GM18519 (cell line): ENCODE measurements at regions not wholly inside any gene's neighbourhood (a gene's known extent, or its start where the extent isn't known, plus 50 kb on each side); places are given as distances from the start of the nearest gene placed in this dataset.
"Not testable (repeated sequence)": the region's sequence is repeated elsewhere in the genome, so short reads cannot be mapped to it uniquely, and the experiment has no call there.

Experiments
- ATAC-seq: cut with Tn5 transposase; IDR thresholded peaks from one replicate; pipeline ENCODE4 v1.9.1; 2021; ENCODE audit warnings: mild to moderate bottlenecking, moderate library complexity; ENCODE audit not compliant: unreplicated experiment, low FRiP score

DNA sequence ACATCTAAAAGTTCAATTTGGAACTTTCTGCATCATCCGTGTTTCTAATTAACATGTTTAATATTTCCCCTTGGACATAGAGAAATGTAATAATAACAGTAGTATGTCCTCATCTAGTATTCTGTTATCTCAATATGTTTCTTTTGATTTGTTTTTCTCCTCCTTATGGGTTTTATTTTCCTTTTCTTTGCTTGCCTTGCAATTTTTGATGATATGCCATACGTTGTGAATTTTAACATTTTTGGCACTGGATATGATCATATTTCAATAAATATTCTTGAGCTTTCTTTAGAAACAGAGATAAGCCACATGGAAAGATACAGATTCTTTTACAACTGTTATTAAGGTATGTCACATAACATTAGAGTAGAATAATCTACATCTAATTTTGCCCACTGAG, 1316.2 kb downstream of the CDH8 start:
- no peak for ATAC-seq

DNA sequence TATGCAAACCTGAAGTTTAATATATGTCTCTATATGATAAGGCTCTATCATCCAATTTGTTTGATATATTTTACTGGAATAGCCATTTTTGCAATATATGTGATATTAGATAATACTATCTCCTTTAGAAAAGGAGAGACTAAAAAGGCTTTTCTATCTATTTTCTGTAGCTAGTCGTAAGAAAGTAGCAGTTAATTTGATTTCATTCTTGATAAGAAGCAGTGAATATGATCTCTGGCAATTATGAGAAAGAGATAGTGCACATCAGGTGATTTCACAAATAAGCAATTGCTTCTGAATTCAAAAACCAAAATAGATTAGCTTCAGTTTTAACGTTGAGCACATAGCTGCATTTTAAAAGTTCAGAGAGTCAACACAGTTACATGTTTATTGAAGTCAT, 1318.4 kb downstream of the CDH8 start:
- no peak for ATAC-seq

DNA sequence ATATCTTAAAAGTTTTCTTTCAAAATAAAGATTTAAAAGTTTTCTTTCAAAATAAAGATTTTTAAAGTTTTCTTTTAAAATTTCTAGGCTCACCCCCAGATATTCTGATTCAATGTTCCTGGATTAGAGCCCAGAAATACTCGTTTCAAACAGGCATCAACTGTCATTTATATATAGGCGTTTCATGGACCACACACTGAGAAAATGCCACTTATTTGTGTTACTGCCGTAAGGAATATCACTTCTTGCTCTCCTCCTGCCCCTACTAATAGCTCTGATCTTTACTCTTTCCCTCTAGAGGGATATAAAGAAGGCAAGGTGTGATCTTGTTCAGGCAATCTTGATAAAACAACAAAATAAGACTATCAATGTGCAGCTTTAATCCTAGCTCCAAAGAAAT, 1324.1 kb downstream of the CDH8 start:
- ATAC-seq, result no peak

DNA sequence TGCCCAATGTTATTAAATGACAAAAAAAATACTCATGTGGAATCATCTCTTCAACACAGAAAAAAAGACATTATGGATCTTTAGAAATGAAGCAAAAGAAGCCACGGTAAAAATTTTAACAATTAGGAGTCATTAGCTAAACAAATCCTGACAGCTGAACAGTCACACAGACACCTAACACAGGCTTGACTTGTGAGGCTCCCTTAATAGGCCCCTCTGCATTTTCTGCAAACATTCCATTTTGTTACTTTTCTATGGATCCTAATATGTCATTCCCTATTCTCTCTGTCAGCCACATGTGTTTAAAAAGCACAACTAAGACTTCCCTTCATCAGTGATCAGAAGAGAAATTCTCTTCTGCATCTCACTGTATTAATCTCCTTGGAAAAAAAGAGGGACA, 1331.5 kb downstream of the CDH8 start:
- ATAC-seq, result no peak

DNA sequence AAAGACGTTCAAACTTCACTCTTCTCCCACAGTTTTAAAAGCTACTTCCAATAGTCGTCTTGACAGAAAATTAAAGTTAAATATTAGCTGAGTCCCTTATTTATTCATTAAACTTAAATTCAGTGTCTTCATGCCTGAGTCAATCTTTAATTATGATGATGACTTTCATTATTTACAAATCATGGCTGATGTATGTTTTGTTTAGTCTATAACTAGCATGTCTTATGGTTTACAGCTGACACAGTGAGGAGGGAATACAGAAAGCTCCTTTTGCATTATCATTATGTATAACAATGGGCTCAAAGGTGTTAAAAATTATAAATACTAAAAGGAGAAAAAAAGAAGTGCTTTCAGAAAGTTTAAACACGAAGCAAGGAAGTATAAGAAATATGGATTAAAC, 1333.1 kb downstream of the CDH8 start:
- ATAC-seq, result no peak

DNA sequence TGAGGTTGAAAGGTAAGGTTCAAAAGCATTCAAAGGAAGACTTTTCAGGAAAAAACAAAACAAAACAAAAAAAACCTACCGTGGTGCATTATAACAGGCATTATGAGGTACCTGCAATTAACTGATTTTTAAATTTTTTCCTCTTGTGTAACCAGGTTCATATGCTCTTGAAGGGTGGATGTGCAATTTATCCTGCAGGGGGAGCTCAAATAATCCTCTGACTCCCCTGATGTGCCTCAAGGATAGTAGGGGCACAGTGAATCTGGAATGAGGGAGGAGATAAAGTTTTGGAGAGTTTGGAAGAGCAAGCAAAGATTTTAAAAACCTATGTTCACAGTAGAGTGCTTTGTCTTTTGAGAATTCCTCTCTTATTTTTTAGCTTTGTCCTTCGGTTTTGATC, 1349.4 kb downstream of the CDH8 start:
- no peak for ATAC-seq

- no peak for ATAC-seq
These were observed 1352.2 kb downstream of the CDH8 start for GRCh38 chr16:60684002-60684401.

DNA sequence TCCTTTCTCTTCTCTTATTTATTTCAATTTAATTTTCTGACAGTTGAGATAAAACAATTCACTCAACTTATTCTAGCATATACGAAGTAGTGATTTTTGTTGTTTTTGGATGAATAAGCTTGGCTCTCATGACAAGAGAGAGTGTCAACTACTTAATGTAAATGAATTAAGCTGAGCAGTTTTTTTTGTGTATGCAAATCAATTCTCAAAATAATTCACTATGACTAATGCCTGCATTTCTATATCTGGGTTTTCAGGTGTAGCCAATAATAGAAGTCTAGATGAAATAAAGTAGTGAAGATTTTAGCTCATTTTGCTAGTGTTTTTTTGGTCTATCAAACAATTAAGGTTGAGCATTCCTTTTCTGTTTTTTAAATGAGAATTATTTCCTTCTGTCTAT, 1354.0 kb downstream of the CDH8 start:
- ATAC-seq, result no peak

DNA sequence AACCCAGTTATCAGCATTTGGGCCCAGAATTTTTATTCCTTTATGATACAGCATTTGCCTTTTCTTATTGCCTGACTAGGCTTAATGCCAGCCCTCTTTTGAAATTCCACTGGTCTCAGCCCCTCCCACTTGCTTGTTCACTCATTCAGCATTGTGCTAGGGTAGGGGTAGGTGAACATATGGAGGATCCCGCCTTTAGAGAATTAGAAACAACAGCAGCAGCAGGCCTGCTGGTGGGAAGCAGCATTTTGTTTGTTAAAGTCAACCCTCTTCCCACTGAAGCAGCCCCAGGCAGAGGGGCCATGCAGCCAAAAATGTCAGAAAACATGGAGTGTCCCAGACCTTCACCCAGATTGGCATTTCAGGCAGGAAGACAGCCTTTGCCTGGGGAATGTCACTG, 1355.2 kb downstream of the CDH8 start:
- ATAC-seq, result no peak

DNA sequence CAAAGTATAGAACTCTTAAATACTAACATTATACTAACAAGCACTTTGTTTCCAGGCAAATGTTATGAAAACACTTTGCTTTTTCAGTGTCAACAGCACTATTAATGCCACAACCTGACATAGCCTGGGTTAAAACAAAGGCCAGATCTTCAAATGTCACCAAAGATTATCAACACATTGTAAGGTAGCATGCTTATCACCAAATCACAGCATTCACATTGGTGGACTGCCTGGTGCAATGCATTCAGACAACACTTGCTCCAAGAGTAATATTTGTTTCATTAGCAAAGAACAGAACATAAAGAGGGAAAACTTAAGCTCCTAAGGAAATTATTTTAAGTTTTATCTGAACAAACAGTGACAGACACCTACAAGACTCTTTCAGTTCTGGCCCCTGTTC, 1361.2 kb downstream of the CDH8 start:
- ATAC-seq, result no peak

DNA sequence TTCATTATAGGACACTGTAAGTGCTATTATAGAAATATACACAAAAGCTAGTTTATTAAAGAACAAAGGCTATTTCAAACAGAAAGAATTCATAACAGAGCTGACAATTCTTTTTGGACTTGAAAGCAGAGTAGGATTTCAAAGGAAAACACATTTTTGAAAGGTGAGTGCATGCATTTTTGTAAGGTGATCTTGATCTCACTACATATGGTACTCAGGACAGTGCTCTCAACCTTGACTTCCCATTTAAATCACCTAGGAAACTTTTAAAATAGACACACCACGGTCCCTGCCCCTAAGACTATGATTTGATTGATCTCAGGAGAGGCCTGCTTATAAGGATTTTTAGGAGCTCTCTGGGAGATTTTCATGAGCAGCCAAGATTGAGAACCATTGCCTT, 1362.0 kb downstream of the CDH8 start:
- no peak for ATAC-seq

DNA sequence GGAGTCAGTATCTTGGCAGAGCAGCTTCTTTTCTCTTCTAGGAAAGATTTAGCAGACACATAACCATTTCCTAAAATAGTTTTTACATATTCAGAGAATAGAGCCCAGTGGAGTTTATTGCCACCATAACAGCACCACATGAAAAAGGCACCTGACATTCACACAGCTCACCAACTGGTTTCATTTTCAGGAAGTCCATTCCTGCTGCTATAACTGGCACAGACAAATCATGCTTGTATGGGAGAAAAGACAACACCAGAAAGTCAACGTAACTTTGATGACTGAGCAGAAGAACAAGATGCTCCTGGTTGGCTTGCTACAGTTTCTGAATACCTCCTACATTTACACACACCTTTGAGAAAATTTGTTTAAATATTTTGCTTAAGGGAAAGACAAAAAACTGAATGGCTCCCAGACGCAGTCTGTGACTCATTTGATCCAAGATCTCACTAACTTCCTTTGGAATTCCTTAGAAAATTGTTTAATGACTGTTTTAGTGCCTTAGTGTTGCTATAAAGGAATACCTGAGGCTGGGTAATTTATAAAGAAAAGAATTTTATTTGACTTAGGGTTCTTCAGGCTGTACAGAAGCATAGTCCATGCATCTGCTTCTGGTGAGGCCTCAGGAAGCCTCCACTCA, 1380.6 kb downstream of the CDH8 start:
- no peak for ATAC-seq

GRCh38 chr16:60651346-60651745, 1384.9 kb downstream of the CDH8 start:
- no peak for ATAC-seq

DNA sequence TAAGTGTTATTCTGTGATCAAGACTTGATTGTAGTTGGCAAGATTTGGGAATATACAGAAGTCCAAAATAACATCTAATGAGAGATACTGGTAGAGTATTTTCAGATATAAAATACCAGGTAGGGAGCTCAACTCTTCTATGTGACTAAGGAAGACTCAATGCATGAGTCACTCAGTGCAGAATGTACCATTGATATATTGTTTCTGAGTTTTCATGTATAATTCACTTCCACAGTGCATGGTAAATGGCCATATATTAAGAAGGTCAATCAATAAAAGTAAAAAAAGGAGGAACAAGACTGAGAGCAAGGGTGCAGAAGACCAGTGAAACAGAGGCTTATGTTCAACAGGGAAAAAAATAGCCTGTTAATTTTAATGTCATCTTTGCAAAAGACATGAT, 1387.9 kb downstream of the CDH8 start:
- ATAC-seq, result no peak

DNA sequence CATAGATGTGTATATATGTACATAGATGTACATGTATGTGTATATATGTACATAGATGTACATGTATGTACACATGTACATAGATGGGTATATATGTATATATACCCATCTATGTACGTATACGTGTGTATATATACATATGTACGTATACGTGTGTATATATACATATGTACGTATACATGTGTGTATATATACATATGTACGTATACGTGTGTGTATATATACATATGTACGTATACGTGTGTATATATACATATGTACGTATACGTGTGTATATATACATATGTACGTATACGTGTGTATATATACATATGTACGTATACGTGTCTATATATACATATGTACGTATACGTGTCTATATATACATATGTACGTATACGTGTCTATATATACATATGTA, 1388.8 kb downstream of the CDH8 start:
- not testable (repeated sequence) for ATAC-seq

GRCh38 chr16:60646631-60647030, 1389.6 kb downstream of the CDH8 start:
- no peak for ATAC-seq

DNA sequence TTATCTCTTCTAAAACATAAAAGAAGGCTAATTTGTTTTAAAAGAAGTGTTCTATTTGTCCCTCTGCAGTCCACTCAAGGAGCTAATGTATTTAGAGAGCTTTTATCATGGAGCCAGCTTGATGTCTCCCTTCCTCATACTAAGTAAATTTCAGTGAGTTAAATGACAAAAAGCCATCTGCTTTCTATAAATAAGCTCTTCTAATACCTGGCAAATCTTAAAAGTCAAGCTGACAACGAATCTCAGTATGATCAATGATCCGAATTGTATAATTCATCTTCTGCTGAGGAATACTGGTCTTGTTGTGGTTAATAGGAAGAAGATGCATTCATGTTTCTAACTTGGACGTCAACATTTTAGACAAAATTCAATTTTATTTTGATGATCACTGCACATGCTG, 1390.7 kb downstream of the CDH8 start:
- no peak for ATAC-seq

GRCh38 chr16:60642956-60643355, 1393.3 kb downstream of the CDH8 start:
- no peak for ATAC-seq

DNA sequence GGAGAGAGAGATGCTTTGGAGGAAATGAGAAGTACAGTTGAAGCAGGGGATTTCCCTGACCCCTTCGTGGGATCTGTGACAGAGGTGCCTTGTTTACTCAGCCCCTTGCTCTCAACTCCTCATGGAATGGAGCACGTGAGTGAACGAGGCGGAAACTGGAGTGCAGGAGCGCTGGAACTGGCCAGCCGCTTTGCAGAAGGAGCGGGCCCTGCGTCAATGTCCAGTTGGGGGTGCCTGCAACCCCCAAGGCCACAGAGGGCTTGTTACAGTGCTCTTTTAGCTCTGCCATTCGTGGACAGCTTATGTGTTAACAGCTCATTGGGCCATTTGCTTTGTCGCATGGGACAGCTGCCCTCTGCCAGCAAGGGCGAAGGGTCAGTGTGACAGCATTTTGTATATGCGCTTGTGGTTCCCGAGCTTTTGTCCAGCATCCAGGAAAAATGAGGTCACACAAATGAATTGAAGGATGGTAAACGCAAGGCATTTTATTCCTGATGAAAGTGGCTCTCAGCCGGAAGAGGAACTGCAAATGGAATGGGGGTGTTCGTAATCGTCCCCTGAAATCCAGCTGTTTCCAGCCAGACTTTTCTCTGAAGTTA, 1395.1 kb downstream of the CDH8 start:
- ATAC-seq, result no peak

DNA sequence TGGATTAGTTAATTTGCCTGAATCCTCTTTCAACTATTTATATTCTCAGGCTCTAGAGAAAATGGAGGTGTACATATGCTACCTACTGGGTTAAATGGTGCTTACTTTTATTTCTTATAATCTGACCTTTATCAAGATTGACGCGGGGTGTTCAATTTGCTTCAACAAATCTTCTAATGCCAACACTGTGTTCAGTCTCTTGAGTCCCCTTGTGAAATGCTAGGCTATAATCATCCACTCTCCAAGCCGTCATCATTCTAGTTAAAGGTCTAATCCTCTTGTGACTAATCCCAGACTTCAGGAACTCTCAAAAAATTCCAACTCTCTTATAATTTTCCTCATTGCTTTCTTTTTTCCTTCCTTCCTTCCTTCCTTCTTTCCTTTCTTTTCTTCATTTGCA, 1396.2 kb downstream of the CDH8 start:
- no peak for ATAC-seq

GRCh38 chr16:60636636-60637035, 1399.6 kb downstream of the CDH8 start:
- ATAC-seq, result not testable (repeated sequence)

DNA sequence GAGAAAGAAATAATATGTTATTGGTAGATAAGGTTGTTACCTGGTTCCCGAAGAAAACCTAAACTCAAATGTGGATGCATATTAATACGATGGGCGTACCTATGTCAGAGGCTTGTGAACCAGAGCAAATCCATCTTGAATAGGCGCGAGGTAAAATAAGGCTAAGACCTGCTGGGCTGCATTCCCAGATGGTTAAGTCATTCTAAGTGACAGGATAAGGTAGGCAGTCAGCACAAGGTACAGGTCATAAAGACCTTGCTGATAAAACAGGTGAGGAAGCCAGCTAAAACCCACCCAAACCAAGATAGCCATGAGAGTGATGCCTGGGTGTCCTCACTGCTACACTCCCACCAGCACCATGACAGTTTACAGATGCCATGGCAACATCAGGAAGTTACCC, 1400.1 kb downstream of the CDH8 start:
- no peak for ATAC-seq

- no peak for ATAC-seq
These were observed 1400.7 kb downstream of the CDH8 start for GRCh38 chr16:60635548-60635947.
